GM21723 (cell line): ENCODE measurements at regions not wholly inside any gene's neighbourhood (a gene's known extent, or its start where the extent isn't known, plus 50 kb on each side); places are given as distances from the start of the nearest gene placed in this dataset.

Experiments
- ATAC-seq: cut with Tn5 transposase; IDR thresholded peaks from one replicate; pipeline ENCODE4 v1.9.1; 2021; ENCODE audit warnings: mild to moderate bottlenecking, moderate library complexity; ENCODE audit not compliant: unreplicated experiment

- ATAC-seq = no peak
Observed at GRCh38 chr4:17068392-17068791, 169.9 kb upstream of the LDB2 start.

- ATAC-seq = no peak
Observed at GRCh38 chr4:17066972-17067371, 168.5 kb upstream of the LDB2 start.

DNA sequence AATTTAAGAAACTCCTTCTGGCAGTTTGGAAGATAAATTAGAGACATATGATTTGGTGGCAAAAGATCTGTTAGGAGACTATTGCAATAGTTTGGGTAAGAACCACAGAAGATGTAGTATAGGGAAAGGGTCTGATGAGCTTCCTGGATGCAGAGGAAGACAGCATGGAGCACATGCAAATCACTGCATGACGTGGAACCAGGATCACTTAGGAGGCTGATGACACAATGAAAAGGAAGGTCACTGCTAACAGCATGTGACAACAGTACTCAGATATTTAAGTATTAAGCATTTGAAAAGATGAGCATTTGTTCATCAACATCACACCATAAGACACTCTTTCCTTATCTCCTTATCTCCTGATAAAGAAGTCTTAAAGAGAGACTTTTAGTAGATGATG, 167.8 kb upstream of the LDB2 start:
- ATAC-seq = no peak

DNA sequence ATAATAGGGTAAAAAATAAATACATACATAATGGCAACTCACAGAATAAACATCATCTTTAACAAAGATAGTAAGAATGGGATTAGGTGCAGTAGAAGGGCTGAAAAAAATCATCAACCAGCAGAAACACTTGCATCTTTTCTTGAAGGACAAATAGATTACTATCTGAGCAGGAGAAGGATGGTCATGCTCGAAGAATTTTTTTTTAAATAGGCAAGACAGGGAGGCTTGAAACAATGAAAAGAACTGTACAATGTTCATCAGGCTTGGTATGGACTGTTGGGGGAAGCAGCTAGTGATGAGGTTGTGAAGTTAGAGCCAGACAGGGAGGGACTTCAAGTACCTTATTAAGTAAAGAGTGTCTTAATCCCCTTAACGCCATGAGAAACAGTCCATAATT, 167.4 kb upstream of the LDB2 start:
- no peak for ATAC-seq

- ATAC-seq = no peak
Observed at GRCh38 chr4:17064959-17065358, 166.5 kb upstream of the LDB2 start.

DNA sequence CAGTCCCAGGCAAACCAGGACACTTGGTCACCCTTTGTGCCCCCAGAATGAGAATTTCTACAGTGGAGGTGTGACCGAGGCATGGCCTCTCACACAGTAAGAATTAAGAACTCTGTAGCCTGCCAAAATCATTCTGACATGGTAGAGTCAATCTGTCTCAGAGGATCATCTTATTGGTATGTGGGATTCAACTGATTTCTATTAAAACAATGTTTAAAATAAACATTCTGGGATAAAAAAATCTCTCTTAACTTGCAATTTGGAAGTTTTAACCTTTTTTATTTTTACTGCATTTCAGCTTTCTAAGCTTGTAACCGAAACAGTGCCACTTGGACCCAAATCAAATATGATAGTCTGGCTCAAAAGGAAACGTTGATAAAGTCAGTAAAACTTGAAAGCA, 165.4 kb upstream of the LDB2 start:
- ATAC-seq = no peak

DNA sequence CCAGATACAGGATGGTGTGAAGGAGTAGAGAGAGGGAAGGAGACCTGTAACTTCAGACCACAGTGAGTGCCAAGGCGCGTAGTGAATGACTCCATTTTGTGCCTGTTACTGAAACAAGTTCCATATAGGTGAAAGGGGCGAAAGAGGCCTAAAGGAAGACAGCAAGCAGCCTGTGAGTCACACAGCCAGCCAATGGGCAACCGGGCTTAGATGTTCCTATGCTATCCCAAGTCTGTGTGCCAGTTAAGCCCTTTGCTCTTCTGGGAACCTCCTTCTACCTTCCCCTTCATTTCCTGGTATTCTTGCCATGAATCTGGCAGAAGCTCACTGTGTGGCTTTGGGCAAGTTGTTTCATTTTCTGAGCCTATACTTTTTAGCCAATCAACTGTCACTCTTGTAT, 161.8 kb upstream of the LDB2 start:
- no peak for ATAC-seq

GRCh38 chr4:17058916-17059741, 160.7 kb upstream of the LDB2 start:
- no peak for ATAC-seq

GRCh38 chr4:17058536-17058915, 160.1 kb upstream of the LDB2 start:
- ATAC-seq = no peak

- no peak for ATAC-seq
Observed at GRCh38 chr4:17057035-17057434, 158.6 kb upstream of the LDB2 start.

DNA sequence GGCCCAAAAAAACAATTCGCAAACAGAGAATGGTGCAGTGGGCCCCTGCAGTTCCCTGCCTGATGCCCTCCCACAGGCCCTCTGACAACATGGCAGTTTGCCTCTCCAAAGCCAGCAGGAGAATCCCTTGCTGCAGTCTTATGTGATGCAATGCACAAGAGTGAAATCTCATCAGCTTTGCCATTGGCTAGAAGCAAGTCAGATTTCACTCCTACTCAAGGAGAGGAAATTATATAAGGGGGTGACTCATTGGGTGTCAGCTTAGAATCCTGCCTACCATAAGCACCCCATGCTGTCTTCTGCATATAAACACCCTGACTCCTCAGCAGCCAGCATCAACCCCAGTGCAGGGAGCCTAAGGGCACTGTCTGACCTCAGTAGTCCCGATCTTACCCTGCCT, 157.3 kb upstream of the LDB2 start:
- ATAC-seq = no peak

GRCh38 chr4:17045866-17046265, 147.4 kb upstream of the LDB2 start:
- no peak for ATAC-seq

- no peak for ATAC-seq
Observed at GRCh38 chr4:17038510-17039176, 140.2 kb upstream of the LDB2 start.

DNA sequence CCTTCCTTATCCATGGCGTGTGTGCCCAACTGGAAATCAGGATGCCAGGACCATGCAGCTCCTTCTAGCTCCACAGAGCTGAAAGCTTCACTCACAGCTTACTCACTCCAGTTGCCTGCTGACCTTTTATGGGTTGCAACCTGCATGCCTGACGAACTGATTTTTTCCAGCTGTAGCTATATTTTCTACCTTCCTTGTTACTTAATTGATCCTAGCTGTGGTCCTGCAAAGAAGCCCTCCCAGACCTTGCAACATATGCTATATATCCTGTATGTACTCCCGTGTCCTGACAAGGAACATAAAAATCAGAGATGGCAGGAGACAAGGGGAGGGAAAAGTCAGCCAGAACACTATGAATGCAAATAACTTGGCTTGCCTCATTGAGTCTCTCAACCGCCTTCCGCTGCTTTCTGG, 135.3 kb upstream of the LDB2 start:
- ATAC-seq = no peak

DNA sequence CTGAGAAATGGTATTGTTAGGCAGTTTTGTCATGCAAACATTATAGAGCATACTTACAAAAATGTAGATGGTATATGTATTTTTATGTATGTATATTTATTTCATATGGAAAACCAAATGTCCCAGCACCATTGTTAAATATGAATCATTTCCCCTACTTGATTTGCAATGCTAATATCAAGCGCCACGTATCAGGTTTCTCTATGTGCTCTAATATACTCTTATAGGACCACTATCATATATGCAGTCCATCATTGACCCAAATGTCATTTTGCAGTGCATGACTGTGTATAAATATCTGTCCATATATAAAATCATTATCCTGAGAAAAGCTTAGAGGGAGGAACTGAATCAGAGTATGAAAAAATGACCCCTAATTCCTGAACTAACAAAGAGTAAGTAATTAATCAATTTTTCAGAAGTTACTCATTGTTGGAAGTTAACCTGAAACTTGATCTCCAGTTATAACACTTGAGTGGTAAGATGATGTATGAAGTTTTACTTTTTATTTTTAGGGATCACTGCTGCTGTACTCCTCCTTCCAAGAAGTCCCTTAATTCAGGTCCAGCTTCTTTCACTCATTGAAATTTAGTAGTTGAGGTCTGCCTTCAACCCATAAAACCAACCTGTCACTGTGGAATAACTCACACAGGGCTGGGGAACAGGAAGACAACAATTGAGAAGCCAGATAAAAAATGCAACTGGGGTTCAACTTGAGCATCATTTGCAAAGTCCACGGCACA, 134.8 kb upstream of the LDB2 start:
- no peak for ATAC-seq

GRCh38 chr4:17030543-17030942, 132.1 kb upstream of the LDB2 start:
- no peak for ATAC-seq

- ATAC-seq = no peak
Observed at GRCh38 chr4:17029964-17030363, 131.5 kb upstream of the LDB2 start.

DNA sequence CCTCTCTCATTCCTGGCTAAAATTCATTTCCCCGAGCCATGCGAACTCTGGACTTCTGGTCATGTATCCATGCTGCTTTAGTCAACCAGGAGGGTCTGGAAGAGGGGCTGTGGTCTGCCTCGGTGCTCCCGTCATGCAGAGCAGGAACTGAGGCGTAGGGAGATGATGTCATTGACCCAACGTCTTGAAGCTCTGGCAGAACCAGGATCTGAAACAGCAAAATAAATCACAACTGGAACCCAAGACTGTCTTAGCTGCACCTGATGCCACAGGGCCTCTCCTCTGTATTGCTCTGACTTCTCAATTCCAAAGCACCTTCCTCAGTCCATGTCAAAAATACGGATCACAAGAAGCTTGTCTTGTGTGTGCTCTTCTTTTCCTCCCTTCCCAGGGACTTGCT, 131.0 kb upstream of the LDB2 start:
- ATAC-seq = no peak

DNA sequence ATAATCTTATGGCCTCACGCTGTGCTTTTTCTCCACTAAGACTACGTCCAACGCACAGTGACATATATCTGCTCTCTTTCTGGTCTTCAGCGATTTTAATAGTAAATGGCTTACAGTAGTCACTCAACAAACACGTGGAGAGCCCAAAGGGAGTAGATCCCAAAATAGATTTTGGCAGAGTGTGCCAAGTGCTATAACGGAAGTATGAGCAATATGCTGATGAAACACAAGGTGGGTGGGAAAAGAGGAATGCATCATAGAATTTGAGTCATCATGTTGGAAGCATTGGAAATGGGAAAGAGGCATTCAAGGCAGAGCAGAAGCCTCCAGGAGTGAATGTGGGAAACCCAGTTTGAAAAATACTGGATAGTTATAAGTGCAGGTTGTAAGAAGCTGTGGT, 129.1 kb upstream of the LDB2 start:
- ATAC-seq = no peak

- no peak for ATAC-seq
Observed at GRCh38 chr4:17024425-17024824, 126.0 kb upstream of the LDB2 start.

DNA sequence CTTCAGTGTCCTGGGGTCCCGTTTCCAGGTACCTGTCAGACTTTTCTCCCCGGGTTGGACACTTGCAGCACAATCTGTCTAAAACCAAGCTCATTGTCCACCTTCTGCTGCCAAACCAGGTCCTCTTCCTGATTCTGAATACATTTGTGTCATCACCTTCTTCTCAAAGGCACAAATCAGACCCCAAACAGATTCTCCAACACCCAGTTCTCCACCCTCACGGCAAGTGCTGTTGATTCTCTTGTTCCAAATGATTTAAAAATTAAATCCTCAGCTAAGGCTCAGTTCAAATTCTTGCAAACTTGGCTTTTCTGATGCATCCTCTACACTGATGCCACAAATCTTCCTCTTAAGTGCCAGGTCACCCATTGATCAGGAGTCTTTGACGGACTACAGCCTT, 122.5 kb upstream of the LDB2 start:
- ATAC-seq = no peak

DNA sequence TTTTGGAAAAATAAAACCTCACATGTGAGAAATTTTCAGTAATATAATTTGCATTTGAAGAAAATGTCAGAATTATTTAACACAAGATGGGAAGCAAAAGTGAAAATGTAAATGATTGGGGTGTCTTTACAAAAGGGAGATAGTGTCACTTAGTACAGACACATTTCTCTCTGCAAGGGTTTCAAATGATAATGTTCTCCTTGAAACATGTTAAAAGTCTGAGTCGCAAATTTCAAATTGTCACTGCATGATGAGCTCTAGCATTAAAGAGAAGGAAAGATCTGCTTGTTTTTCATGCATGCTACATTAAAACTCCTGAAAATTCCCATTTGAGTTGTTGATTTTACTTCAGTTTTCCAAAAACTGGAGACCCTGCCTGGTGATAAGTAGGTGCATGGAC, 122.0 kb upstream of the LDB2 start:
- ATAC-seq = no peak
